Endothelial cell of umbilical vein (primary cell): ENCODE measurements at regions not wholly inside any gene's neighbourhood (a gene's known extent, or its start where the extent isn't known, plus 50 kb on each side); places are given as distances from the start of the nearest gene placed in this dataset.

Experiments used
- BruUV-seq: library from RNA; stranded (reverse); fragments of 400-500 nt; replicated peaks from 2 replicates; lab custom pipeline; 2021; lab: Mats Ljungman, UMichigan
- CTCF ChIA-PET: fragments of 300-600, 350-600 bp; sonication (Branson Sonifier 250); formaldehyde crosslinking; loops from one replicate; lab custom pipeline; 2021; ENCODE audit warnings: antibody characterized with exemption, inconsistent platforms; lab: Charles Lee
- POLR2A ChIA-PET: fragments of 300-600, 350-600 bp; sonication (Branson Sonifier 250); formaldehyde crosslinking; loops from one replicate; lab custom pipeline; 2021; ENCODE audit warnings: antibody characterized with exemption, inconsistent platforms; lab: Charles Lee
- DNase-seq: peaks from one replicate; pipeline ENCODE4 v3.0.0-alpha.2; 2011; ENCODE audit warnings: low read depth, low spot score
- FAIRE-seq: peaks from 2 replicates; lab custom pipeline; 2011; peaks lifted over from hg19 to GRCh38; lab: Jason Lieb, UNC
- H2AFZ ChIP-seq: 2 replicates; pipeline ENCODE4 v1.6.0; 2012; ENCODE audit warnings: low read depth, low read length, control low read depth, inconsistent platforms
- H3K27ac ChIP-seq: 2 replicates; pipeline ENCODE4 v1.5.1; 2011; ENCODE audit warnings: low read depth, mild to moderate bottlenecking, control low read depth, low read length, moderate library complexity; ENCODE audit not compliant: insufficient read depth
- H3K27me3 ChIP-seq, 2 experiments: 2 replicates each; pipeline versions ENCODE4 v1.6.0 to v1.6.1; 2011; ENCODE audit warnings: low read length in 2 of 2, mixed read lengths in 1 of 2; ENCODE audit not compliant: control insufficient read depth in 2 of 2, insufficient read depth in 2 of 2
- H3K36me3 ChIP-seq, 2 experiments: 2 replicates in 1 of 2; 3 replicates in 1 of 2; pipeline ENCODE4 v1.5.1; 2011; ENCODE audit warnings: low read length in 2 of 2, mild to moderate bottlenecking in 1 of 2, moderate library complexity in 1 of 2; ENCODE audit not compliant: control insufficient read depth in 2 of 2, insufficient read depth in 2 of 2; ENCODE audit errors: extremely low read depth in 1 of 2
- H3K4me1 ChIP-seq: 3 replicates; pipeline ENCODE4 v1.5.1; 2011; ENCODE audit warnings: mild to moderate bottlenecking, low read length; ENCODE audit not compliant: control insufficient read depth, insufficient read depth; ENCODE audit errors: extremely low read depth
- H3K4me2 ChIP-seq: 2 replicates; pipeline ENCODE4 v1.6.1; 2011; ENCODE audit warnings: low read length, control low read depth, mixed read lengths; ENCODE audit not compliant: insufficient read depth
- H3K4me3 ChIP-seq, 3 experiments: fragments of 200-600 bp in 1 of 3; sonication (generic), shearing (Covaris generic) in 1 of 3; replicated peaks in 1 of 3; 2 replicates each; pipeline ENCODE4 v1.5.1; 2011 to 2016; ENCODE audit warnings: control low read depth in 3 of 3, low read length in 3 of 3, mild to moderate bottlenecking in 2 of 3, inconsistent platforms in 1 of 3, low read depth in 1 of 3, moderate library complexity in 1 of 3; ENCODE audit not compliant: insufficient read depth in 1 of 3
- H3K79me2 ChIP-seq: 2 replicates; pipeline ENCODE4 v1.6.0; 2012; ENCODE audit warnings: low read length, inconsistent platforms; ENCODE audit not compliant: control insufficient read depth, insufficient read depth
- H3K9ac ChIP-seq: replicated peaks from 2 replicates; pipeline ENCODE3; 2011; ENCODE audit warnings: low read length, control low read depth; ENCODE audit not compliant: insufficient read depth; ENCODE audit errors: extremely low read depth
- H3K9me1 ChIP-seq: replicated peaks from 3 replicates; pipeline ENCODE4 v1.6.0; 2011; ENCODE audit warnings: mild to moderate bottlenecking, low read length; ENCODE audit not compliant: control insufficient read depth, insufficient read depth; ENCODE audit errors: extremely low read depth
- H3K9me3 ChIP-seq: replicated peaks from 2 replicates; pipeline ENCODE4 v1.5.1; 2012; ENCODE audit warnings: low read length, inconsistent platforms; ENCODE audit not compliant: control insufficient read depth, insufficient read depth
- H4K20me1 ChIP-seq: replicated peaks from 2 replicates; pipeline ENCODE3; 2011; ENCODE audit warnings: mild to moderate bottlenecking, low read length; ENCODE audit not compliant: control insufficient read depth, insufficient read depth; ENCODE audit errors: extremely low read depth
- EZH2 ChIP-seq: IDR thresholded peaks from 2 replicates; pipeline ENCODE4 v1.6.1; 2012; ENCODE audit warnings: borderline replicate concordance, low read depth, mild to moderate bottlenecking, moderate library complexity, low read length, inconsistent platforms; ENCODE audit not compliant: severe bottlenecking
- FOS ChIP-seq: IDR thresholded peaks from 2 replicates; pipeline ENCODE4 v1.6.1; 2011; ENCODE audit warnings: mild to moderate bottlenecking, low read length, moderate library complexity, borderline replicate concordance; ENCODE audit not compliant: insufficient read depth
- GATA2 ChIP-seq: IDR thresholded peaks from 2 replicates; pipeline ENCODE4 v1.7.0; 2011; ENCODE audit warnings: low read depth, mild to moderate bottlenecking, moderate library complexity, mixed read lengths, low read length; ENCODE audit not compliant: insufficient read length, insufficient read depth
- JUN ChIP-seq: IDR thresholded peaks from 2 replicates; pipeline ENCODE4 v1.6.1; 2011; ENCODE audit warnings: borderline replicate concordance, low read depth; ENCODE audit not compliant: insufficient read length, insufficient read depth
- MAX ChIP-seq: IDR thresholded peaks from 2 replicates; pipeline ENCODE4 v1.6.1; 2011; ENCODE audit not compliant: insufficient read depth, insufficient read length
- MYC ChIP-seq: IDR thresholded peaks from one replicate; pipeline ENCODE4 v1.6.1; 2011; ENCODE audit warnings: mild to moderate bottlenecking, low read depth, low read length
- POLR2A ChIP-seq: IDR thresholded peaks from 2 replicates; pipeline ENCODE4 v1.6.1; 2012; ENCODE audit warnings: low read depth, mild to moderate bottlenecking, control low read depth, low read length
- POLR2AphosphoS5 ChIP-seq: IDR thresholded peaks from 2 replicates; pipeline ENCODE4 v1.6.1; 2012; ENCODE audit warnings: low read depth, mild to moderate bottlenecking, control low read depth, low read length, moderate library complexity; ENCODE audit not compliant: insufficient read depth
- dilution Hi-C: fragments of 300-500 bp; cut with MboI; formaldehyde crosslinking; loops from one replicate; pipeline ENCODE4 v1.15.0; 2019; ENCODE audit warnings: low sequenced_read_pairs; ENCODE audit not compliant: extremely low pct_ligation_motif_present
- intact Hi-C: fragments of 100-400 bp; cut with micrococcal nuclease; formaldehyde crosslinking; loops from one replicate; pipeline ENCODE4 v1.10.0; 2022
- TF ChIP-seq, protein P1 (sequence below), 2 donors: IDR thresholded peaks; 1 replicate in 1 of 2; 2 replicates in 1 of 2; pipeline ENCODE4 v1.5.1; 2011; ENCODE audit warnings: low read length in 2 of 2, mild to moderate bottlenecking in 2 of 2, moderate library complexity in 2 of 2, control low read depth in 1 of 2, inconsistent platforms in 1 of 2, low read depth in 1 of 2; ENCODE audit not compliant: insufficient read depth in 1 of 2; ENCODE audit errors: extremely low read depth in 1 of 2

- DNase-seq, result no peak
- CTCF ChIA-PET, result interaction anchor here (1.3 kb wide), 1 partner anchor 12 kb away, joined by 3 read pairs; no protein-coding TSS in a partner anchor
- H3K27ac ChIP-seq, result no peak overlapping the region
- no peak overlapping the region for H3K4me2 ChIP-seq
- no peaks in the 10 kb centered on the region for H4K20me1 ChIP-seq
- H3K27me3 ChIP-seq, result no peaks in the 10 kb centered on the region
- intact Hi-C loops, result no loop called here
- no TSS peak for BruUV-seq
- H3K36me3 ChIP-seq, result no peaks in the 10 kb centered on the region
- no peak for FAIRE-seq
- H2AFZ ChIP-seq, result no peak overlapping the region
- H3K9ac ChIP-seq, result no peak overlapping the region
- no peaks in the 10 kb centered on the region for H3K79me2 ChIP-seq
- no peak overlapping the region for H3K4me3 ChIP-seq
- no peaks in the 10 kb centered on the region for H3K9me3 ChIP-seq
- dilution Hi-C loops, result no loop called here
- TF ChIP-seq GATA2 (no peak), FOS (no peak), POLR2AphosphoS5 (no peak), EZH2 (no peak), MYC (no peak), JUN (no peak)
- H3K9me1 ChIP-seq, result no peaks in the 10 kb centered on the region
- POLR2A ChIA-PET, result no interaction called here
- H3K4me1 ChIP-seq, result no peaks in the 10 kb centered on the region
Measured at GRCh38 chr2:188176620-188177019, 115.1 kb upstream of the GULP1 start.

- H3K9me1 ChIP-seq, result no peaks in the 10 kb centered on the region
- dilution Hi-C loops, result no loop called here
- no peaks in the 10 kb centered on the region for H3K79me2 ChIP-seq
- no peaks in the 10 kb centered on the region for H3K27me3 ChIP-seq
- H3K27ac ChIP-seq, result no peak overlapping the region
- no peak for DNase-seq
- intact Hi-C loops, result no loop called here
- H3K36me3 ChIP-seq, result no peaks in the 10 kb centered on the region
- no peaks in the 10 kb centered on the region for H4K20me1 ChIP-seq
- H3K4me1 ChIP-seq, result no peaks in the 10 kb centered on the region
- ChIA-PET POLR2A (no interaction called here), CTCF (interaction anchor here (1.1 kb wide), 1 partner anchor 188 kb away, joined by 3 read pairs; no protein-coding TSS in a partner anchor)
- H3K9me3 ChIP-seq, result no peaks in the 10 kb centered on the region
- no peak overlapping the region for H3K4me3 ChIP-seq
- FAIRE-seq, result no peak
- H3K9ac ChIP-seq, result no peak overlapping the region
- TF ChIP-seq EZH2 (no peak), MAX (no peak), GATA2 (no peak), POLR2AphosphoS5 (no peak), MYC (no peak), FOS (no peak), JUN (no peak), POLR2A (no peak)
- TF ChIP-seq, protein P1, sequence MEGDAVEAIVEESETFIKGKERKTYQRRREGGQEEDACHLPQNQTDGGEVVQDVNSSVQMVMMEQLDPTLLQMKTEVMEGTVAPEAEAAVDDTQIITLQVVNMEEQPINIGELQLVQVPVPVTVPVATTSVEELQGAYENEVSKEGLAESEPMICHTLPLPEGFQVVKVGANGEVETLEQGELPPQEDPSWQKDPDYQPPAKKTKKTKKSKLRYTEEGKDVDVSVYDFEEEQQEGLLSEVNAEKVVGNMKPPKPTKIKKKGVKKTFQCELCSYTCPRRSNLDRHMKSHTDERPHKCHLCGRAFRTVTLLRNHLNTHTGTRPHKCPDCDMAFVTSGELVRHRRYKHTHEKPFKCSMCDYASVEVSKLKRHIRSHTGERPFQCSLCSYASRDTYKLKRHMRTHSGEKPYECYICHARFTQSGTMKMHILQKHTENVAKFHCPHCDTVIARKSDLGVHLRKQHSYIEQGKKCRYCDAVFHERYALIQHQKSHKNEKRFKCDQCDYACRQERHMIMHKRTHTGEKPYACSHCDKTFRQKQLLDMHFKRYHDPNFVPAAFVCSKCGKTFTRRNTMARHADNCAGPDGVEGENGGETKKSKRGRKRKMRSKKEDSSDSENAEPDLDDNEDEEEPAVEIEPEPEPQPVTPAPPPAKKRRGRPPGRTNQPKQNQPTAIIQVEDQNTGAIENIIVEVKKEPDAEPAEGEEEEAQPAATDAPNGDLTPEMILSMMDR (IDR thresholded peaks at IDR 0.05; ENCODE audit: extremely low read depth in 1 of 2, insufficient read depth in 1 of 2, low read depth in 1 of 2, low read length in 2 of 2), result no peak
- peak overlapping the region; percentile 57 for H2AFZ ChIP-seq
- no TSS peak for BruUV-seq
- H3K4me2 ChIP-seq, result no peak overlapping the region
Measured at GRCh38 chr2:188181067-188181838, 110.4 kb upstream of the GULP1 start.
